Suprapubic skin (tissue), 4 donors: ENCODE measurements at regions not wholly inside any gene's neighbourhood (a gene's known extent, or its start where the extent isn't known, plus 50 kb on each side); places are given as distances from the start of the nearest gene placed in this dataset.

Experiments
- EP300 ChIP-seq: sonication (generic); formaldehyde crosslinking; IDR thresholded peaks from one replicate; pipeline ENCODE4 v1.6.1; 2017; ENCODE audit warnings: antibody characterized with exemption
- POLR2A ChIP-seq, 2 donors: fragments of 450-650 bp; IDR thresholded peaks; one replicate each; pipeline ENCODE4 v1.6.1; 2017; ENCODE audit warnings: antibody characterized with exemption in 2 of 2, mild to moderate bottlenecking in 2 of 2, moderate library complexity in 2 of 2
- POLR2AphosphoS5 ChIP-seq, 3 donors: sonication (generic); formaldehyde crosslinking; IDR thresholded peaks; one replicate each; pipeline ENCODE4 v1.6.1; 2017; ENCODE audit warnings: antibody characterized with exemption in 3 of 3
- TF ChIP-seq, protein P1 (sequence below), 2 donors: fragments of 200-600 bp in 1 of 2; fragments of 450-650 bp in 1 of 2; sonication (generic) in 1 of 2; IDR thresholded peaks; one replicate each; pipeline ENCODE4 v1.5.1; 2016 to 2019; ENCODE audit warnings: antibody characterized with exemption in 2 of 2, mild to moderate bottlenecking in 1 of 2, moderate library complexity in 1 of 2

DNA sequence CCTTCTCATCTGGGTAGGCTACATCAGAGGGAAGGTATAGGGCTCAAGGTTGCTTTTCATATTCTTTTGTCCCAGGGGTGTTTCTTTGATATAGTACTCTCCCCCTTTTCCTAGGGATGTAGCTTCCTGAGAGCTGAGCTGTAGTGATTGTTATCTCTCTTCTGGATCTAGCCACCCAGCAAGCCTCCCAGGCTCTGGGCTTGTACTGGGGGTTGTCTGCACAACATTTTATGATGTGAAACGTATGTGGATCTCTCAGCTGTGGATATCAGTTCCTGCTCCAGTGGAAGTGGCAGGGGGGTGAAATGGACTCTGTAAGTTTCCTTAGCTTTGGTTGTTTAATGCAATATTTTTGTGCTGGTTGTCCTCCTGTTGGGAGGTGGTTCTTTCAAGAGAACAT, 437.3 kb upstream of the SYNCRIP start:
- TF ChIP-seq POLR2A (IDR thresholded peaks at IDR 0.05) = no peak
- TF ChIP-seq, protein P1, sequence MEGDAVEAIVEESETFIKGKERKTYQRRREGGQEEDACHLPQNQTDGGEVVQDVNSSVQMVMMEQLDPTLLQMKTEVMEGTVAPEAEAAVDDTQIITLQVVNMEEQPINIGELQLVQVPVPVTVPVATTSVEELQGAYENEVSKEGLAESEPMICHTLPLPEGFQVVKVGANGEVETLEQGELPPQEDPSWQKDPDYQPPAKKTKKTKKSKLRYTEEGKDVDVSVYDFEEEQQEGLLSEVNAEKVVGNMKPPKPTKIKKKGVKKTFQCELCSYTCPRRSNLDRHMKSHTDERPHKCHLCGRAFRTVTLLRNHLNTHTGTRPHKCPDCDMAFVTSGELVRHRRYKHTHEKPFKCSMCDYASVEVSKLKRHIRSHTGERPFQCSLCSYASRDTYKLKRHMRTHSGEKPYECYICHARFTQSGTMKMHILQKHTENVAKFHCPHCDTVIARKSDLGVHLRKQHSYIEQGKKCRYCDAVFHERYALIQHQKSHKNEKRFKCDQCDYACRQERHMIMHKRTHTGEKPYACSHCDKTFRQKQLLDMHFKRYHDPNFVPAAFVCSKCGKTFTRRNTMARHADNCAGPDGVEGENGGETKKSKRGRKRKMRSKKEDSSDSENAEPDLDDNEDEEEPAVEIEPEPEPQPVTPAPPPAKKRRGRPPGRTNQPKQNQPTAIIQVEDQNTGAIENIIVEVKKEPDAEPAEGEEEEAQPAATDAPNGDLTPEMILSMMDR (IDR thresholded peaks at IDR 0.05) = no peak
- TF ChIP-seq EP300 = no peak
- TF ChIP-seq POLR2AphosphoS5 (IDR thresholded peaks at IDR 0.05) = no peak
